ENCODE measurements at regions not wholly inside any gene's neighbourhood (a gene's known extent, or its start where the extent isn't known, plus 50 kb on each side); places are given as distances from the start of the nearest gene placed in this dataset.

DNA sequence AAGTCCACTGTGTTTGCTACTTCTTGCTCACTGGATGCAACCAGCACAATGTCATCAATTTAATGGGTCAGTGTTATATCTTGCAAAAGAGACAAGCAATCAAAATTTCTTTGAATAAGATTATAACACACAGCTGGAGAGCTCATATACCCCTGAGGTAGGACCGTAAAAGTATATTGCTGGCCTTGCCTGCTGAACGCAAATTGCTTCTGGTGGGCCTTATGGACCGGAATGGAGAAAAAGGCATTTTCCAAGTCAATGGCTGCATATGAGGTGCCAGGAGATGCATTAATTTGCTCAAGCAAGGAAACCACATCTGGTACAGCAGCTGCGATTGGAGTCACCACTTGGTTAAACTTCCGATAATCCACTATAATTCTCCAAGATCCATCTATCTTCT lies 119.1 kb downstream of the ZNF280B start:
- no peaks in the 10 kb centered on the region for H3K4me1 ChIP-seq (ENCODE audit: control insufficient read depth, insufficient read depth, low read length)
- H3K23ac ChIP-seq (ENCODE audit: low read depth, low read length): no peak overlapping the region
- H3K9me3 ChIP-seq (ENCODE audit: control insufficient read depth, insufficient read depth, low read length): no peaks in the 10 kb centered on the region
- CTCF ChIA-PET: no interaction called here
- no peak overlapping the region for H3K18ac ChIP-seq (ENCODE audit: low read depth, low read length)
- H2BK120ac ChIP-seq (ENCODE audit: low read depth, low read length): no peak overlapping the region
- no peak overlapping the region for H3K56ac ChIP-seq (ENCODE audit: extremely low read depth, insufficient read depth, low read length)
- H2AFZ ChIP-seq (replicated peaks; ENCODE audit: low read length, poor library complexity): no peak overlapping the region
- WGBS, 2 experiments (ENCODE audit: extremely low coverage in 2 of 2, insufficient read length in 1 of 2): no CpG with 5 or more reads among the region's 5 CpGs
- no peak overlapping the region for H3K27ac ChIP-seq (ENCODE audit: insufficient read depth, low read length)
- no peaks in the 10 kb centered on the region for H4K20me1 ChIP-seq (ENCODE audit: insufficient read depth, low read length)
- no peaks in the 10 kb centered on the region for H3K9me1 ChIP-seq (ENCODE audit: insufficient read depth, low read length)
- H3K4me2 ChIP-seq (ENCODE audit: low read depth, low read length): no peak overlapping the region
- no peak overlapping the region for H2BK5ac ChIP-seq (ENCODE audit: low read depth, low read length, poor library complexity, severe bottlenecking)
- in situ Hi-C loops (cut with MboI; ENCODE audit: low sequenced_read_pairs) (no loop called here), dilution Hi-C loops (cut with HindIII; ENCODE audit: low sequenced_read_pairs, unreplicated experiment) (no loop called here), intact Hi-C loops (cut with micrococcal nuclease) (no loop called here)
- H3K27me3 ChIP-seq (ENCODE audit: control insufficient read depth, insufficient read depth, low read length): no peaks in the 10 kb centered on the region
- BruUV-seq (replicated peaks): no TSS peak
- no peak for DNase-seq
- no peak overlapping the region for H3K4me3 ChIP-seq (ENCODE audit: insufficient read depth, low read depth, low read length)
- H4K8ac ChIP-seq (ENCODE audit: low read depth in 2 of 2, low read length in 2 of 2): no peak overlapping the region
- no peak overlapping the region for H3K4ac ChIP-seq (ENCODE audit: low read depth, low read length)
- POLR2A ChIA-PET (ENCODE audit: unreplicated experiment): no interaction called here
- no peak overlapping the region for H2AK5ac ChIP-seq (ENCODE audit: low read depth, low read length)
- no peak overlapping the region for H4K5ac ChIP-seq (ENCODE audit: low read depth, low read length)
- H2BK20ac ChIP-seq (ENCODE audit: low read depth, low read length): no peak overlapping the region
- ATAC-seq (ENCODE audit: low read depth): no peak
- H3K36me3 ChIP-seq (ENCODE audit: control insufficient read depth, insufficient read depth, low read length): no peaks in the 10 kb centered on the region
- no peak overlapping the region for H2AK9ac ChIP-seq (replicated peaks; ENCODE audit: low read depth, low read length, poor library complexity)
- no peaks in the 10 kb centered on the region for H3K79me1 ChIP-seq (ENCODE audit: low read depth in 1 of 2, low read length in 2 of 2)
- TF ChIP-seq RAD21 (IDR thresholded peaks at IDR 0.05; ENCODE audit: low read length): no peak
- TF ChIP-seq CEBPB (IDR thresholded peaks at IDR 0.05; ENCODE audit: low read depth, low read length): no peak
- TF ChIP-seq, protein P1, sequence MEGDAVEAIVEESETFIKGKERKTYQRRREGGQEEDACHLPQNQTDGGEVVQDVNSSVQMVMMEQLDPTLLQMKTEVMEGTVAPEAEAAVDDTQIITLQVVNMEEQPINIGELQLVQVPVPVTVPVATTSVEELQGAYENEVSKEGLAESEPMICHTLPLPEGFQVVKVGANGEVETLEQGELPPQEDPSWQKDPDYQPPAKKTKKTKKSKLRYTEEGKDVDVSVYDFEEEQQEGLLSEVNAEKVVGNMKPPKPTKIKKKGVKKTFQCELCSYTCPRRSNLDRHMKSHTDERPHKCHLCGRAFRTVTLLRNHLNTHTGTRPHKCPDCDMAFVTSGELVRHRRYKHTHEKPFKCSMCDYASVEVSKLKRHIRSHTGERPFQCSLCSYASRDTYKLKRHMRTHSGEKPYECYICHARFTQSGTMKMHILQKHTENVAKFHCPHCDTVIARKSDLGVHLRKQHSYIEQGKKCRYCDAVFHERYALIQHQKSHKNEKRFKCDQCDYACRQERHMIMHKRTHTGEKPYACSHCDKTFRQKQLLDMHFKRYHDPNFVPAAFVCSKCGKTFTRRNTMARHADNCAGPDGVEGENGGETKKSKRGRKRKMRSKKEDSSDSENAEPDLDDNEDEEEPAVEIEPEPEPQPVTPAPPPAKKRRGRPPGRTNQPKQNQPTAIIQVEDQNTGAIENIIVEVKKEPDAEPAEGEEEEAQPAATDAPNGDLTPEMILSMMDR (conservative IDR thresholded peaks at IDR 0.05; ENCODE audit: low read depth, low read length): no peak
- no peak for TF ChIP-seq FOS (IDR thresholded peaks at IDR 0.05; ENCODE audit: low read depth, low read length)
- TF ChIP-seq, protein P2, sequence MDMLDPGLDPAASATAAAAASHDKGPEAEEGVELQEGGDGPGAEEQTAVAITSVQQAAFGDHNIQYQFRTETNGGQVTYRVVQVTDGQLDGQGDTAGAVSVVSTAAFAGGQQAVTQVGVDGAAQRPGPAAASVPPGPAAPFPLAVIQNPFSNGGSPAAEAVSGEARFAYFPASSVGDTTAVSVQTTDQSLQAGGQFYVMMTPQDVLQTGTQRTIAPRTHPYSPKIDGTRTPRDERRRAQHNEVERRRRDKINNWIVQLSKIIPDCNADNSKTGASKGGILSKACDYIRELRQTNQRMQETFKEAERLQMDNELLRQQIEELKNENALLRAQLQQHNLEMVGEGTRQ (IDR thresholded peaks at IDR 0.05; ENCODE audit: low read depth, low read length): no peak
- no peak overlapping the region for H2BK15ac ChIP-seq (ENCODE audit: low read depth, low read length)
- no peak overlapping the region for H4K91ac ChIP-seq (ENCODE audit: insufficient read depth, low read depth, low read length)
- H3K14ac ChIP-seq (replicated peaks; ENCODE audit: low read depth, low read length): no peak overlapping the region
- no peak overlapping the region for H3K9ac ChIP-seq (ENCODE audit: low read depth, low read length)

Measured in IMR-90 (cell line).